ENCODE measurements at regions not wholly inside any gene's neighbourhood (a gene's known extent, or its start where the extent isn't known, plus 50 kb on each side); places are given as distances from the start of the nearest gene placed in this dataset.
"Not testable (repeated sequence)": the region's sequence is repeated elsewhere in the genome, so short reads cannot be mapped to it uniquely, and the experiment has no call there.

DNA sequence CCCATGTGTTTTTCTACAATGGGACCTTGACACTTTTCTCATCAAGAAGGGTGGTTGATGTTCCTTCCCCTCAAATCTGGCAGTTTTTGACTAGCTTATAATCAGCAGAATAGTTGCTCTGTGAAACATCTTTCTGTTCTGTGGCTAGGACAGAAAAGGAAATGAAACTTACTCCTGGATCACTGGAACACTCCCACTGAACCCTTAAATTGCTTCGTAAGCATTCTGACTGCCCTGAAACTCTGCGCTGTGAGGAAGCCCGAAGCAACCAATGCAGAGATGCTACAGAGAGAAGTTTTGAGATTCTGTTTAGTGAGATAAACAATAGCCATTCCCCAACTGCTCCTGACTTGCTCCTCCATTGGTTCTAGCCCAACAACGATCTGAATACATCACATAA is 602.2 kb downstream of the CENPC start:
- FAIRE-seq: no peak
- no peak for DNase-seq (ENCODE audit: low spot score)

DNA sequence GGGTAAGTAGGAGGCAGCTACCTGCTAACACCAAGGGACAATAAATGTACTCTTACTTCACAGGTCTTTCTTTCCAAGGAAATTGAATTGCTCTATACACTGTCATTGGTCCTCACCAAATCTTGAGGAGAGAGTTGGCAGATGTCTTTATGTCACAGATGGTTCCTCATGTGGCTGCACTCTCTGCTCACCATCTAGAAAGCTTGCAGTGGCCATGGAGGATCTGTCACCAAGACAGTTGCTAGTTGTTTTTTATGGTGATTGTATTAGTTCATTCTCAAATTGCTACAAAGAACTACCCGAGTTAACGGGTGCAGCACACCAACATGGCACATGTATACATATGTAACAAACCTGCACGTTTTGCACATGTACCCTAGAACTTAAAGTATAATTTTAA is 613.3 kb downstream of the CENPC start:
- not testable (repeated sequence) for FAIRE-seq; DNase-seq (ENCODE audit: low spot score)

DNA sequence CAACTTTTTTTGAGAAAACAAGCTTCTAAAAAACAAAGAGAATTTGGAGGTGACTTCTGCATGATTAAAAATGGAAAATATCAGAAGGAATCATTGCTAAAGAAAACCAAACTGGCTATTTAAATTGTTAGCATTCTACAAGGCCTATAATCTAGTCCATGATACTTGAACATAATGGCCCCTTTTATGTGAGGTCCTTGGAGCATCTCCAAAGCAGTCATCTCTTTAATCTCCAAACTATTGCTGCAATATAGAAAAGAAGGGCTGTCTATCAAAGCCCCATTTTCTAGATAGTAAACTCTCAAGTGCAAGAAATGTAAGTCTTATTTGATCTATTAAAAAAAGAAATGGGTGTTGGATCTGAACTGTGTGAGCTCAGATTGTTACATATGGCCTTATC is 615.1 kb downstream of the CENPC start:
- FAIRE-seq (no peak), DNase-seq (ENCODE audit: low spot score) (no peak)

GRCh38 chr4:66929748-66930147 is 615.6 kb downstream of the CENPC start:
- FAIRE-seq: no peak
- no peak for DNase-seq (ENCODE audit: low spot score)

- FAIRE-seq; DNase-seq (ENCODE audit: low spot score): not testable (repeated sequence)
These were observed 616.4 kb downstream of the CENPC start for GRCh38 chr4:66928881-66929280.

- no peak for DNase-seq (ENCODE audit: low spot score)
- no peak for FAIRE-seq
These were observed 617.4 kb downstream of the CENPC start for GRCh38 chr4:66927937-66928336.

GRCh38 chr4:66926687-66927086 is 618.6 kb downstream of the CENPC start:
- no peak for FAIRE-seq

DNA sequence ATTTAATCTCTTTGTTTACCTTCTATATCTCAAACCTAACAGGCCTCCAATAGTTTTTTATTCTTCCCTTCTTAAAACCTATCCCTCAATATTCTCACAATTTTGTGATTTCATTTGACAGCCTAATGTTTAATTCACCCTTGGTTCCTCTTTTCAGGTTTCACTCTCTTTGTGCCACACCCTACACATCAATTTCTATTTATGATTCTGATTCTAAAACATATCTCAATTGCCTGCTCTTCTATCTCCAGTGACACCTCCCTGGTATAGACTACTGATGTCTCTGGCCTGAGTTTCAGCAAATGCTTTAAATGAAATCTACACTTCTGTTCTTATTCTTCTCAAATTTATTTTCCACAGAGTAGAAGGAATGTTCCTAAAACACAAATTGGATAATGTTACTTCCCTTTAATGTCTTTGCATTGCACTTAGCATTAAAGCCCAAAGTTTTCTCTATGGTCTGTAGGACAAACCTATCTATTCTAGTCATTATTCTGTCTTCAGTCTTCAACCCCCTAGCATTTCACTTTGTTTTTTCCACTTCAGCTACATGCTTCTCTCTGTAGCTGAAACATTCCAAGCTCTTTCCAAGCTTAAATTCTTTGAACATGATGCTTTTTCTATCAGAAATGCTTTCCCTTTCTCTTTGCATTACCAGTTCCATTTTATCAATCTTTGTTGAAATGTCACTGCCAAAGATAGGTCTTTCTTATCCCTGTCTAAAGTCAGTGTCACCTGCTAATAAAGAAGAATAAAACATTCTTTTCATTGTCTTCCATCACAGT is 622.0 kb downstream of the CENPC start:
- FAIRE-seq: no peak
- DNase-seq (ENCODE audit: low spot score): no peak

More at GRCh38 chr4:66926687-66927086, 618.6 kb downstream of the CENPC start:
- DNase-seq (ENCODE audit: low spot score): no peak

GRCh38 chr4:66921433-66921832 is 623.9 kb downstream of the CENPC start:
- no peak for DNase-seq (ENCODE audit: low spot score)
- no peak for FAIRE-seq

- FAIRE-seq (no peak), DNase-seq (ENCODE audit: low spot score) (no peak)
These were observed 624.8 kb downstream of the CENPC start for GRCh38 chr4:66920514-66920913.

DNA sequence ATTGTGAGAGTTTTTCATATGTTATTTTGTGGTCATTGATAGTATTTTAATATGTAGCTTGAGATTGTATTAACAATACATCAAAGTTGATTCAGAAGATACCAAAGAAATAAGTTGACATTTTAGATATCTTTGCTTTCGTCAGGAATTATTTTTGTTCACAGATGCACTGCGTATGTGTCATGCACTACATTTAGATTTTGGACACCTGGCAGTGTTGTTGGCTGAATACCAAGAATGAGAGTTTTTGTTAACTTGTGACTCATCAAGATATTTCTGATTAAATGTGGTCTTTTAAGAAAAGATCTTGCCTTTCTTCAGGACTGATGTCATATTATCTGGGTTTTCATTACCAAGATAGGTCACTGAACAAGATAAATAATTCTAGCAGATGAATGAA is 633.4 kb downstream of the CENPC start:
- no peak for FAIRE-seq
- no peak for DNase-seq (ENCODE audit: low spot score)

- DNase-seq (ENCODE audit: low spot score): no peak
- no peak for FAIRE-seq
These were observed 639.0 kb downstream of the CENPC start for GRCh38 chr4:66906314-66906713.

GRCh38 chr4:66899422-66900065 is 645.8 kb downstream of the CENPC start:
- DNase-seq (ENCODE audit: low spot score) (no peak), FAIRE-seq (no peak)

- no peak for FAIRE-seq
These were observed 651.5 kb downstream of the CENPC start for GRCh38 chr4:66893807-66894206.

GRCh38 chr4:66887061-66887460 is 658.2 kb downstream of the CENPC start:
- no peak for FAIRE-seq
- DNase-seq (ENCODE audit: low spot score): no peak

More at GRCh38 chr4:66893807-66894206, 651.5 kb downstream of the CENPC start:
- DNase-seq (ENCODE audit: low spot score): no peak

- DNase-seq (ENCODE audit: low spot score): no peak
- no peak for FAIRE-seq
These were observed 659.7 kb downstream of the CENPC start for GRCh38 chr4:66885501-66886165.

GRCh38 chr4:66876946-66877345 is 668.4 kb downstream of the CENPC start:
- DNase-seq (ENCODE audit: low spot score) (no peak), FAIRE-seq (no peak)

- FAIRE-seq (no peak), DNase-seq (ENCODE audit: low spot score) (no peak)
These were observed 672.6 kb downstream of the CENPC start for GRCh38 chr4:66872661-66873060.

- FAIRE-seq (no peak), DNase-seq (ENCODE audit: low spot score) (no peak)
These were observed 681.8 kb downstream of the CENPC start for GRCh38 chr4:66863481-66863880.

DNA sequence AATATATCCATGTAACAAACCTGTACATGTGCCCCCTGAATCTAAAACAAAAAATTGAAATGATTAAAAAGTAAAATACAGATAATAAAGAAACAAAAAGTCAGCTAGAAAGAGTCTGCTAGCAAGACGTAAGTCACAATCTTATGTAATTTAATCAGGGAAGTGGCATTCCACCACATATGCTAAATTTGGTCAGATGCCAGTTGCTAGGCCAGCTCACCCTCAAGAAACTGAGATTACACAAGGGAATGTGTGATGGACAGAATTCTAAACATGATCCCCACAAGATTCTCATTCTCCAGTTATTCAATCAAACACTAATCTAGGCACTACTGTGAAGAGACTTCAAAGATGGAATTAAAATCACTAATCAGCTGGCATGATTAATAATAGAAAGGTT is 689.3 kb downstream of the CENPC start:
- no peak for FAIRE-seq
- no peak for DNase-seq (ENCODE audit: low spot score)

DNA sequence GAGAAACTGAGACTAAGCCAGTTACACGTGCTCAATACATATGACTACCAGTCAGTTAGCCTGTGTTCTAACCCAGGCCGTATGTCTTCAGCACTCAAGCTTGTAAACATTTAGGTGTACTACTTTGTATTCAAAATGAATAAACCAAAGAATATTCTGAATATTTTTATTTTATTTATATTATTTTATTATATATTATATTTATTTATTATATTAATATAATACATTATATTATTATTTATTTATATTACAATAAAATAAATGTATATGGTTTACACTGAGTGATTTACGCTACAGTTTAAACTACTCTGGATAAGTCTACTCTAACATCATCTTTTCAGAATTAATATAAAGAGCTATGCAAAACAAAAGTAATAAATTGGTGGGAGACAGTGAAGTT is 691.5 kb downstream of the CENPC start:
- FAIRE-seq (no peak), DNase-seq (ENCODE audit: low spot score) (no peak)

DNA sequence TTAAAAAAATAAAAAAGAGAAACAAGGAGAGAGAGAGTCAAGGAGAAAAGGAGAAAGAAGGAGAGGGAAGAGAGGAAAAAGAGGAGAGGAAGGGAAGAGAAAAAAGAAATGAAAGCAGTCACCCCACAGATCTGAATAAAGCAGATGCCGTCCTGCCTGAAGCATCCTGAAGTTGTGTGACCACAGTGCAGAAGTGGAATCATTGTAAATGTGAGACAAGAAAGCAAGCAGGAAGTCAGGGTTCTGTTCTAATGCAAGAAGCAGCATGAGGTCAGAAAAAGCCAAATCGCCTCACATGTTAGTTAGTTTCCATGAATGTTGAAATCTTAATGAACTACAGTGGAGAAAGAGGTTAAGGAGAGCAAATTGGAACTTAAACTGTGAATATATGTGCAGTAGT is 692.5 kb downstream of the CENPC start:
- DNase-seq (ENCODE audit: low spot score): no peak
- no peak for FAIRE-seq

All from RCC 7860 (cell line).